Lower lobe of right lung (tissue), 2 donors: ENCODE measurements at regions not wholly inside any gene's neighbourhood (a gene's known extent, or its start where the extent isn't known, plus 50 kb on each side); places are given as distances from the start of the nearest gene placed in this dataset.

Source experiments
- ATAC-seq, 2 donors: fragments of 200-7000 bp; cut with Tn5 transposase; one replicate each; pipeline ENCODE4 v1.9.1; 2020 to 2022; ENCODE audit warnings: mild to moderate bottlenecking in 2 of 2, moderate library complexity in 2 of 2
- DNase-seq: peaks from one replicate; pipeline ENCODE4 v3.0.0-alpha.2; 2020
- H3K27ac ChIP-seq: fragments of 200-600 bp; one replicate; pipeline ENCODE4 v1.8.0; 2022
- H3K27me3 ChIP-seq: fragments of 200-600 bp; one replicate; pipeline ENCODE4 v1.8.0; 2022; ENCODE audit warnings: low read depth
- H3K36me3 ChIP-seq: fragments of 200-600 bp; one replicate; pipeline ENCODE4 v1.8.0; 2022; ENCODE audit warnings: mild to moderate bottlenecking
- H3K4me1 ChIP-seq: fragments of 200-600 bp; one replicate; pipeline ENCODE4 v1.8.0; 2022
- H3K4me3 ChIP-seq: fragments of 200-600 bp; one replicate; pipeline ENCODE4 v1.8.0; 2022; ENCODE audit warnings: mild to moderate bottlenecking
- H3K9me3 ChIP-seq: fragments of 200-600 bp; one replicate; pipeline ENCODE4 v1.8.0; 2022
- CTCF ChIP-seq: fragments of 200-600 bp; IDR thresholded peaks from one replicate; pipeline ENCODE4 v1.8.0; 2022; ENCODE audit warnings: antibody characterized with exemption, mild to moderate bottlenecking
- intact Hi-C: fragments of 100-400 bp; cut with DNase I; formaldehyde crosslinking; loops from one replicate; pipeline ENCODE4 v1.11.0; 2022
- donor health status: DM: no; HTN: yes; CAD: no; lungs with severe emphysema.

- Histone ChIP-seq H3K4me1 (no peaks in the 10 kb centered on the region), H3K27ac (no peak overlapping the region), H3K27me3 (no peaks in the 10 kb centered on the region), H3K9me3 (no peaks in the 10 kb centered on the region), H3K4me3 (no peak overlapping the region), H3K36me3 (no peaks in the 10 kb centered on the region)
- no peak for TF ChIP-seq CTCF
- intact Hi-C loops: no loop called here
- ATAC-seq (no peak), DNase-seq (no peak)
Measured at GRCh38 chr2:78589871-78590270, 435.6 kb upstream of the REG3G start.

- H3K9me3 ChIP-seq: no peaks in the 10 kb centered on the region
- no peak overlapping the region for H3K27ac ChIP-seq
- DNase-seq (no peak), ATAC-seq (no peak)
- intact Hi-C loops: no loop called here
- TF ChIP-seq CTCF: no peak
- no peak overlapping the region for H3K4me3 ChIP-seq
- H3K27me3 ChIP-seq: no peaks in the 10 kb centered on the region
- no peaks in the 10 kb centered on the region for H3K36me3 ChIP-seq
- H3K4me1 ChIP-seq: no peaks in the 10 kb centered on the region
Measured at GRCh38 chr2:78592491-78592890, 433.0 kb upstream of the REG3G start.

DNA sequence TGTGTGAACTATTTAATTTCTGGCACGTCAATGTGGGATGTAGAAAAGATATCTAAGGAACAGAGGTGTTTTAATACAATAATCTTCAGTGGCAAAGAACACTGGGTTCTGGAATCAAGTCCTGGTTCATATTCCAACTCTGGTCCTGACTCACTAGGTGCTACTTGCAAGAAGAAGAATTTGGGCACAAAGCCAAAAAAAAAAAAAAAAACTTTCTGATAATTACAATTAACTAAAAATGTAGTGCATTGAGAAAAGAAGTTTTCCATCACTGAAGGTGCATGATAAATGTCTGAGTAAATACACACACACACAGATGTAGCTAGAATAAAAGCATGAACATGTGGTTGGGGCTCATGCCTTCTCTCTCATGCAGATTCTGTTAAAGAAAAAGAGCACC, 424.4 kb upstream of the REG3G start:
- DNase-seq (no peak), ATAC-seq (no peak)
- H3K4me3 ChIP-seq: no peak overlapping the region
- H3K4me1 ChIP-seq: no peaks in the 10 kb centered on the region
- no peak for TF ChIP-seq CTCF
- intact Hi-C loops: no loop called here
- no peaks in the 10 kb centered on the region for H3K36me3 ChIP-seq
- H3K27me3 ChIP-seq: no peaks in the 10 kb centered on the region
- no peaks in the 10 kb centered on the region for H3K9me3 ChIP-seq
- H3K27ac ChIP-seq: no peak overlapping the region

GRCh38 chr2:78602862-78603261, 422.6 kb upstream of the REG3G start:
- H3K36me3 ChIP-seq: no peaks in the 10 kb centered on the region
- ATAC-seq (no peak), DNase-seq (no peak)
- H3K4me3 ChIP-seq: no peak overlapping the region
- no peaks in the 10 kb centered on the region for H3K9me3 ChIP-seq
- H3K27ac ChIP-seq: no peak overlapping the region
- no peaks in the 10 kb centered on the region for H3K27me3 ChIP-seq
- TF ChIP-seq CTCF: no peak
- no peaks in the 10 kb centered on the region for H3K4me1 ChIP-seq
- intact Hi-C loops: no loop called here

GRCh38 chr2:78606895-78607294, 418.6 kb upstream of the REG3G start:
- no peak for TF ChIP-seq CTCF
- intact Hi-C loops: no loop called here
- no peak for DNase-seq
- Histone ChIP-seq H3K27ac (no peak overlapping the region), H3K4me3 (no peak overlapping the region), H3K4me1 (no peaks in the 10 kb centered on the region), H3K27me3 (no peaks in the 10 kb centered on the region), H3K36me3 (no peaks in the 10 kb centered on the region), H3K9me3 (no peaks in the 10 kb centered on the region)
- ATAC-seq: no peak

GRCh38 chr2:78614726-78615125, 410.8 kb upstream of the REG3G start:
- Histone ChIP-seq H3K9me3 (no peaks in the 10 kb centered on the region), H3K27me3 (no peaks in the 10 kb centered on the region), H3K4me1 (no peaks in the 10 kb centered on the region), H3K4me3 (no peak overlapping the region), H3K27ac (no peak overlapping the region), H3K36me3 (no peaks in the 10 kb centered on the region)
- intact Hi-C loops: no loop called here
- TF ChIP-seq CTCF: no peak
- ATAC-seq (no peak), DNase-seq (no peak)
